ENCODE measurements at regions not wholly inside any gene's neighbourhood (a gene's known extent, or its start where the extent isn't known, plus 50 kb on each side); places are given as distances from the start of the nearest gene placed in this dataset.
A peak's percentile ranks its signal among the peaks of the same experiment; 100 is the strongest.
"Not testable (repeated sequence)": the region's sequence is repeated elsewhere in the genome, so short reads cannot be mapped to it uniquely, and the experiment has no call there.

DNA sequence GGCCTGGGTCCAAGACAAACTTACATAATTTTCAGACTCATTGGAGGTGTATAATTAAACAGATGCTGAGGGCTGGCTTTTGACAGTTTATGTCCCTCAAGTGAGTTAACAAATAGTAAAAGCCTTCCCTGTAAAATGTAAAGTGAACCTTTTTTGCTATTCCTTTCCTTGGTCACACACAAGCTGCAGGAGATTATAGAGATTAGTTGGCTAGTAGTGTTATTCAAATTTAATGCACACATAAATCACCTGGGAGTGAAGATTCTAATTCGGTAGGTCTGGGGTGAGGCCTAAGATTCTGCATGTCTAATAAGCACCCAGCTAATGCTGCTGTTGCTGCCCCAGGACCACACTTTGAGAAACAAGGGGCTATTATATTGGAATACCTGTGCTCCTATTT lies 206.2 kb upstream of the SSTR1 start:
- H3K4me3 ChIP-seq: no peak overlapping the region
- no peaks in the 10 kb centered on the region for H3K27me3 ChIP-seq (replicated peaks)
- DNase-seq (ENCODE audit: low read depth in 1 of 2, low spot score in 2 of 2): no peak
- no peak overlapping the region for H3K27ac ChIP-seq
- H3K36me3 ChIP-seq: no peaks in the 10 kb centered on the region
- H3K4me1 ChIP-seq (replicated peaks): no peaks in the 10 kb centered on the region
- H3K9me3 ChIP-seq (replicated peaks): no peaks in the 10 kb centered on the region

GRCh38 chr14:38003746-38004609 lies 203.7 kb upstream of the SSTR1 start:
- no peak overlapping the region for H3K4me3 ChIP-seq
- H3K27me3 ChIP-seq (replicated peaks): no peaks in the 10 kb centered on the region
- DNase-seq (ENCODE audit: low read depth in 1 of 2, low spot score in 2 of 2): no peak
- no peaks in the 10 kb centered on the region for H3K4me1 ChIP-seq (replicated peaks)
- no peaks in the 10 kb centered on the region for H3K9me3 ChIP-seq (replicated peaks)
- no peak overlapping the region for H3K27ac ChIP-seq
- H3K36me3 ChIP-seq: no peaks in the 10 kb centered on the region

GRCh38 chr14:38004610-38004879 lies 203.2 kb upstream of the SSTR1 start:
- H3K4me3 ChIP-seq: no peak overlapping the region
- no peaks in the 10 kb centered on the region for H3K4me1 ChIP-seq (replicated peaks)
- no peak for DNase-seq (ENCODE audit: low read depth in 1 of 2, low spot score in 2 of 2)
- no peaks in the 10 kb centered on the region for H3K36me3 ChIP-seq
- H3K27ac ChIP-seq: no peak overlapping the region
- no peaks in the 10 kb centered on the region for H3K9me3 ChIP-seq (replicated peaks)
- no peaks in the 10 kb centered on the region for H3K27me3 ChIP-seq (replicated peaks)

- H3K4me1 ChIP-seq (replicated peaks); H3K9me3 ChIP-seq (replicated peaks); DNase-seq (ENCODE audit: low read depth in 1 of 2, low spot score in 2 of 2); H3K27me3 ChIP-seq (replicated peaks); H3K36me3 ChIP-seq; H3K27ac ChIP-seq; H3K4me3 ChIP-seq: not testable (repeated sequence)
Observed at GRCh38 chr14:38011156-38011555, 196.5 kb upstream of the SSTR1 start.

DNA sequence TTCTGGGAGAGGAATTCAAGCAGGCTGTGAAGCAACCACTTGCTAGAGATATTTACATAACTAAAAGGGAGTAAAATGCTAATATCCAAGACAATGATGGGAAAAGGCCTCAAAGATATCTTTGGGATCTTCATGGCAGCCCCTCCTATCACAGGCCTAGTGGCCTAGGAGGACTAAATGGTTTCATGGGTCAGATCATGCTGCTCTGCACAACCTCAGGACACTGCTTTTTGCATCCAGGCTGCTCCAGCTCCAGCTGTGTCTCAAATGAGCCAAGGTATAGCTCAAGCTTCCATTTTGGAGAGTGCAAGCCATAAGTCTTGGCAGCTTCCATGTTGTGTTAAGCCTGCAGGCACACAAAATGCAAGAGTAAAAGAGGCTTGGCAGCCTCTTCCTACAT lies 195.6 kb upstream of the SSTR1 start:
- DNase-seq (ENCODE audit: low read depth in 1 of 2, low spot score in 2 of 2): no peak
- H3K36me3 ChIP-seq: no peaks in the 10 kb centered on the region
- H3K27ac ChIP-seq: no peak overlapping the region
- H3K27me3 ChIP-seq (replicated peaks): no peaks in the 10 kb centered on the region
- no peaks in the 10 kb centered on the region for H3K9me3 ChIP-seq (replicated peaks)
- H3K4me3 ChIP-seq: no peak overlapping the region
- H3K4me1 ChIP-seq (replicated peaks): no peaks in the 10 kb centered on the region

DNA sequence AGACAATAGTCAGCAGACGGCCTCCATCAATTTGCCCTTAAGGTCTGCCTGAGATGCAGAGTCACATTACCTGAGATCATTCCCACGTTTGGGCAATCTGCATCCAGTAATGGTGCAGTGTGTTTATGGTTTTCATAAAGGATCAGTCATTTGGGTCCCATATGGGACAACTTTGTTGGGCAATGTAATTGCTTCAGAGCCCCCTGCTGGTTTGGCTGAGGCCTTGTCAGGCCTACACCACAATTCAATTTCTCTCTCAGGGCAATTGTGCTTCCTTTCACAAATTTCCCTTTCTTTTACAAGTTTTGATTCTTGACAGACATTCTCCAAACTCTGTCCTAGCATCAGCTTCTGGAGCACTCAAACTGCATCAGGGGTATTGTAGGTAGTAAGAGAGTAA lies 191.2 kb upstream of the SSTR1 start:
- Histone ChIP-seq H3K9me3 (replicated peaks) (no peaks in the 10 kb centered on the region), H3K27ac (no peak overlapping the region)
- no peak for DNase-seq (ENCODE audit: low read depth in 1 of 2, low spot score in 2 of 2)

GRCh38 chr14:38021861-38022260 lies 185.8 kb upstream of the SSTR1 start:
- H3K4me1 ChIP-seq (replicated peaks): no peaks in the 10 kb centered on the region
- no peak for DNase-seq (ENCODE audit: low read depth in 1 of 2, low spot score in 2 of 2)
- H3K9me3 ChIP-seq (replicated peaks): no peaks in the 10 kb centered on the region
- H3K27ac ChIP-seq: no peak overlapping the region
- H3K27me3 ChIP-seq (replicated peaks): no peaks in the 10 kb centered on the region
- no peak overlapping the region for H3K4me3 ChIP-seq
- H3K36me3 ChIP-seq: no peaks in the 10 kb centered on the region

More for the DNA sequence above, 191.2 kb upstream of the SSTR1 start:
- no peak overlapping the region for H3K4me3 ChIP-seq
- H3K4me1 ChIP-seq (replicated peaks): no peaks in the 10 kb centered on the region
- no peaks in the 10 kb centered on the region for H3K27me3 ChIP-seq (replicated peaks)
- no peaks in the 10 kb centered on the region for H3K36me3 ChIP-seq

GRCh38 chr14:38022775-38023174 lies 184.9 kb upstream of the SSTR1 start:
- Histone ChIP-seq H3K27ac (no peak overlapping the region), H3K27me3 (replicated peaks) (no peaks in the 10 kb centered on the region), H3K36me3 (no peaks in the 10 kb centered on the region), H3K4me1 (replicated peaks) (no peaks in the 10 kb centered on the region), H3K4me3 (no peak overlapping the region), H3K9me3 (replicated peaks) (no peaks in the 10 kb centered on the region)
- DNase-seq (ENCODE audit: low read depth in 1 of 2, low spot score in 2 of 2): no peak

- H3K36me3 ChIP-seq: no peaks in the 10 kb centered on the region
- H3K4me1 ChIP-seq (replicated peaks): no peaks in the 10 kb centered on the region
- H3K9me3 ChIP-seq (replicated peaks): no peaks in the 10 kb centered on the region
- no peaks in the 10 kb centered on the region for H3K27me3 ChIP-seq (replicated peaks)
- H3K27ac ChIP-seq: no peak overlapping the region
- no peak overlapping the region for H3K4me3 ChIP-seq
- no peak for DNase-seq (ENCODE audit: low read depth in 1 of 2, low spot score in 2 of 2)
Observed at GRCh38 chr14:38038171-38038570, 169.5 kb upstream of the SSTR1 start.

DNA sequence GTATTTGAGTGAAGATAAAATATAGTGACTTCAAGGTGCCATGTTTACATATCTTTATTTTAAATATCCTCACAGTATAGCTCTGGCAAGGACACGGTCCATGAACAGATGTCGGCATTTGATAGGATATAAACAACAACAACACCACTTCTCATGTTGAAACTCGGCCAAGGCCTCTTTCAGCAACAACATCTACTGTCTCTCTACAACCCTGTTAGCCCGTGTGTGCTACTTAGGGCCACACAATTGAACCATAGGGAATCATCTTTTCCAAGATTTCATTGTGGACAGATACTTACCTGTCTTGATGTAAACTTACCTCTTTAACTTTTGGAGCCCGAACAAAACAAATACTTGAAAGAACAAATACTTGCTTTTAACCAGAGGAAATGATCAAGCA lies 168.7 kb upstream of the SSTR1 start:
- Histone ChIP-seq H3K9me3 (replicated peaks) (no peaks in the 10 kb centered on the region), H3K36me3 (no peaks in the 10 kb centered on the region), H3K27me3 (replicated peaks) (no peaks in the 10 kb centered on the region), H3K4me3 (no peak overlapping the region), H3K4me1 (replicated peaks) (no peaks in the 10 kb centered on the region), H3K27ac (no peak overlapping the region)
- DNase-seq (ENCODE audit: low read depth in 1 of 2, low spot score in 2 of 2): no peak

DNA sequence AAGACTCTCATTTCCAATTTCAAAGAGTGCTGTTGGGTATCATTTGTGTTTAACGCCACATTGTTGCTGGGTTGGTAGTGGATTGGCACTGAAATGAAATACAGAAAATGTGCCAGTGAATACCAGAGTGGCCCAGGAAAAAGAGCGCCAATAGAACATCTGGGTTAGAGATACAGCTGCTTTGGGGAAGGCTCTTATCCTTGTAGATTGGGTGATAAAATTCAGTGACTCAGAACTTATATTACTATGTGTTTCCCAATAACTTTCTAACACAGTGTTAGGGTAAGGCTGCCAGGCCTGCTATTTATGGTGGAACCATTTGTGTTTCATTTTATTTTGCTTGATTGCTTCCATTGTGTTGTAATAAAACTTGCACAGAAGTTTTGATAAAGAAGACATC lies 168.2 kb upstream of the SSTR1 start:
- no peak overlapping the region for H3K27ac ChIP-seq
- no peak for DNase-seq (ENCODE audit: low read depth in 1 of 2, low spot score in 2 of 2)
- H3K4me3 ChIP-seq: no peak overlapping the region
- H3K27me3 ChIP-seq (replicated peaks): no peaks in the 10 kb centered on the region
- no peaks in the 10 kb centered on the region for H3K4me1 ChIP-seq (replicated peaks)
- no peaks in the 10 kb centered on the region for H3K9me3 ChIP-seq (replicated peaks)
- no peaks in the 10 kb centered on the region for H3K36me3 ChIP-seq

- H3K4me3 ChIP-seq: no peak overlapping the region
- no peaks in the 10 kb centered on the region for H3K4me1 ChIP-seq (replicated peaks)
- no peak overlapping the region for H3K27ac ChIP-seq
Observed at GRCh38 chr14:38040411-38040810, 167.3 kb upstream of the SSTR1 start.

DNA sequence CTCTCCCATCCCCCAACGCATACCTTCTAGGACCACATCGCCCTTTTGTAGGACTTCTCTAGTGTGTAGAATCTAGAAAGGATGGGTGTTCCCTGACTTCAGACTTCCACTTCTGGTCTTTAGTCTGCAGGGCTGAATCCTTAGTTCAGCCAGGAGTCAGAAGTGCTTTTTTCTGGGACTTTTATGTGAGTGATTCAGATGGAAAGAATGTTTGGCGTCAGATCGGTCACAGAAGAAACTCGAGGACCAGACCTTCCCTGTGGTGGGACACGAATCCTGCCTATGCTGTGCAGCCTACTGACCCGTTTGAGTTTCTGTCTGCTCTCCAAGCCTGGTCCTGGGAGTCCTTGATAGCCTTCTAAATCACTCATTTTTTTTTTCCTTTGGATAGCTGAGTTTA lies 165.4 kb upstream of the SSTR1 start:
- Histone ChIP-seq H3K27ac (no peak overlapping the region), H3K27me3 (replicated peaks) (no peaks in the 10 kb centered on the region), H3K4me3 (no peak overlapping the region), H3K4me1 (replicated peaks) (no peaks in the 10 kb centered on the region), H3K9me3 (replicated peaks) (no peaks in the 10 kb centered on the region), H3K36me3 (no peaks in the 10 kb centered on the region)
- peak; percentile 39 to 40 for DNase-seq (ENCODE audit: low read depth in 1 of 2, low spot score in 2 of 2)

More at GRCh38 chr14:38040411-38040810, 167.3 kb upstream of the SSTR1 start:
- no peak for DNase-seq (ENCODE audit: low read depth in 1 of 2, low spot score in 2 of 2)
- no peaks in the 10 kb centered on the region for H3K36me3 ChIP-seq
- H3K9me3 ChIP-seq (replicated peaks): no peaks in the 10 kb centered on the region
- H3K27me3 ChIP-seq (replicated peaks): no peaks in the 10 kb centered on the region

DNA sequence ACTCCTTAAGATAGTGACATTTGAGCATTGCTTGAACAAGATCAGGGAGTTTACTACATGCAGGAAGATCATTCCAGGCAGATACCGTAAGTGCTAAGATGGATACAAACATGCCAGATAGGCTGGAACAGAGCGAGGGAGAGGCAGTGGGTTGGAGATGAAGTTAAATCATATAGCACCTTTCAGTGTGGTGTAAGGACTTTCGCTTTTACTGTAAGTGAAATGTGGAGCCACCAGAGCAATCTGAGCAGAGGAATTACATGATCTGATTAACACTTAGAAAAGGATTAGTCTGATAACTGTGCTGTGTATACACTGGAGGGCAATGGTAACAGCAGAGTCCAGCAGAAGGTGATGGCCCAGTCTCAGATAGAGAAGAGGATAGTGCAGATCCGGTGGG lies 163.0 kb upstream of the SSTR1 start:
- no peaks in the 10 kb centered on the region for H3K4me1 ChIP-seq (replicated peaks)
- no peak overlapping the region for H3K27ac ChIP-seq
- no peaks in the 10 kb centered on the region for H3K27me3 ChIP-seq (replicated peaks)
- no peaks in the 10 kb centered on the region for H3K9me3 ChIP-seq (replicated peaks)
- H3K4me3 ChIP-seq: no peak overlapping the region
- no peak for DNase-seq (ENCODE audit: low read depth in 1 of 2, low spot score in 2 of 2)
- H3K36me3 ChIP-seq: no peaks in the 10 kb centered on the region

DNA sequence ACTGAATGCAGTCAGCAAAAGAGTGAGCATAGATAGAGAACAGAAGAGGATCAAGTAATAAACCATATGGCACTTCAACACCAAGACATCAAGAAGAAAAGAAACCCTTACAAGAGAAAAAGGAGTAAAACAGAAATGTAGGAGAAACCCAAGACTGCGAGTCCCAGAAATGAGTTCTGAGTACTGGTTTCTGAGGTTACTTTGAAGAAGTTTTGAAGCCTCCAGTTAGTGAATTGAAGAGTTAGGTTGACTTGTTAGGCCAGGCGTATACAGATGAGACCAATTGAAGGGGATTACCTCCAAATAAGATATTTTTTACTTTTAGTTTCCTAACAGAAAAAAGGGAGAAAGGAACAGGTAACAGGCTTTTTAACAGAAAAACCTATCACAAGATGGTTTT lies 162.2 kb upstream of the SSTR1 start:
- H3K4me3 ChIP-seq: no peak overlapping the region
- no peaks in the 10 kb centered on the region for H3K27me3 ChIP-seq (replicated peaks)
- no peak overlapping the region for H3K27ac ChIP-seq
- H3K9me3 ChIP-seq (replicated peaks): no peaks in the 10 kb centered on the region
- no peaks in the 10 kb centered on the region for H3K4me1 ChIP-seq (replicated peaks)
- DNase-seq (ENCODE audit: low read depth in 1 of 2, low spot score in 2 of 2): no peak
- no peaks in the 10 kb centered on the region for H3K36me3 ChIP-seq

Measured in SJSA1 (cell line).